ENCODE measurements at regions not wholly inside any gene's neighbourhood (a gene's known extent, or its start where the extent isn't known, plus 50 kb on each side); places are given as distances from the start of the nearest gene placed in this dataset.
"Not testable (repeated sequence)": the region's sequence is repeated elsewhere in the genome, so short reads cannot be mapped to it uniquely, and the experiment has no call there.

GRCh38 chr5:117425163-117425562, 850.5 kb upstream of the SEMA6A start:
- no peak for DNase-seq (ENCODE audit: low spot score)

DNA sequence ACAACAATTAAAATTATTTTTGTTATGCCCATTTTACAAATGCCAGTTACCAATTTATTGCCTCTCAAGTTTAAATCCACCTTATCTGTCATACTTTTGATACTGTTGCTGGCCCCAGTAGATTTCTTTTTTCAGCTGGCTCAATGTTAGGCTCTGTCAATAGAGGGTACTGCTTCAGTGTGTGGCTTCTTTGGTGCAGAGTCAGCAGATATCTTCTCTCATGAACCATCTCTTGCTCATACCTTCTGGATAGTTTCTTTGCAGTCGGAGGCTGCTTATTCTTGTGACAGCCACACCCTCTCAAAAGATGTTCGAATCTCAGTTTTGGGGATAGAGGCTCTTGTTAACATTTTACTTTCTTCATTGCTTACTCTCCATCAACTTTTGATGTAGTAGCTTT, 849.9 kb upstream of the SEMA6A start:
- no peak for DNase-seq (ENCODE audit: low spot score)

DNA sequence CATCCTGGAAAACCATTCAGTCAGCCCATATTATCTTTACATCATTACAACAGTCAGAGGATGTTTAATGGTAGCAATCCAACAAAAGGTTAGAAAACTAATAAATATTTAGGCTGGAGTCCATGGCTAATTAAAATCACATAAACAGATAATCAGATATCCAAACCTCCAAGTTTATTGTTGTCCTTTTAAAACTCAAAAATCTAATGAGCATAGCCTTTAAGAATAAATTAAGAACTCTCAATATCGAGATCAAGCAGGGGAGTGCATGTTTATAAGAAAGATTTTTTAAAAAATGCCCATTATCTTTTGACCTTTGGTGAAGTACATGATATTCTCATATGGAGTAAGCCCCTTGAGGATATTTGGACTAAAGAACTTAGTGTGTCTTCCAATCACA, 842.9 kb upstream of the SEMA6A start:
- DNase-seq (ENCODE audit: low spot score): no peak

DNA sequence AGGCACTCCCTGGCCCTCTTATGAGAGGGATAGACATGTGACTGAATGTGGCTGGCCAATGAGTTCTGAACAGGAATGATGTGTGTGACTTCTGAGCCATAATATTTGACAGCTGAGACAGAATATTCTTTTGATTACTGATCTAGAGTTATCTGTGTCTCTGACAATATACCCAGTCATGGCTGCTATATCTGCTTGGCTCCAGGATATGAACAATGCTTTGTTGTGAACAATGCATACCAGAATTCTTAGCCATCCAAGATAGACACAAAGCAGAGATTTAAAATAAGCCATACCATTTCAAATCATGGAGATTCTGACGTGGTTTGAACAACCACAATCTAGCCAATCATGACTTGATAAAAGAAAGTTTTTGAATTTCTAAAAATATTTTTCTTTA, 840.3 kb upstream of the SEMA6A start:
- DNase-seq (ENCODE audit: low spot score): no peak

- no peak for DNase-seq (ENCODE audit: low spot score)
Observed at GRCh38 chr5:117411701-117412100, 837.1 kb upstream of the SEMA6A start.

DNA sequence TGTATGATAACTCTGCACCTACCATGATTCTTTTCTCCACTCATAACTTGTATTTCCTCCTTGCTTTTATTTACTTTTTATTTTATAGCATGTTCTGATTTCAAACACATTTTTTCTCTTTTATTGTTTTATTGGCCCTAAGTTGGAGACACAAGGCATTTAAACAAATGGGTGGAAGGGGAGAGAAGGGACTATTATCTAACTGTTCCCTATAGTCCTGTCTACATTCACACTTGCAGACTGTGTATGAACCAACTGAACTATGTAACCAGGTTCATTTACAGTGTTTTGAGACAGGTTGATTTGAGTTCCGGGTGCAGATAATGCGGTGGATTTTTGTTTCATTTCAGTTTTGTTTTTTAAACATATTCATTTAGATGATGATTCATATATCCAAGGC, 830.6 kb upstream of the SEMA6A start:
- no peak for DNase-seq (ENCODE audit: low spot score)

- DNase-seq (ENCODE audit: low spot score): no peak
Observed at GRCh38 chr5:117394506-117395157, 820.0 kb upstream of the SEMA6A start.

DNA sequence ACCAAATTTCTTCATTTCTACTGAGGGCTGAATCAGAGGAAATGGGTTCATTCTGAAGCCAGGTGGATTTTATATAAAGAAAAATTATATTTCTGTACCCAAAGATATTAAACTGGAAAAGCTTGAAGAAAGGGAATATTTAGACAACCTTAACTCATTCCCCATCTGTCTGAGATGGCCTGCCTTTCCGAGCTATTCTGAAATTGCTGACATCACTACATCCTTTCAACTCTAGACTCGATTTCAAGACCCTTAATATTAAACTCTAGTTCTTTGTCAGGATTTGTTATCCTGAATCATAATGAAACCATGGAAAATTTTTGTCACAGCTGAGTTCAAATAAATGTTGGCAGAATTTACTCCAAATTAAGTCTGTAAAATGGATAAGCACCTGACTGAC, 818.5 kb upstream of the SEMA6A start:
- no peak for DNase-seq (ENCODE audit: low spot score)

DNA sequence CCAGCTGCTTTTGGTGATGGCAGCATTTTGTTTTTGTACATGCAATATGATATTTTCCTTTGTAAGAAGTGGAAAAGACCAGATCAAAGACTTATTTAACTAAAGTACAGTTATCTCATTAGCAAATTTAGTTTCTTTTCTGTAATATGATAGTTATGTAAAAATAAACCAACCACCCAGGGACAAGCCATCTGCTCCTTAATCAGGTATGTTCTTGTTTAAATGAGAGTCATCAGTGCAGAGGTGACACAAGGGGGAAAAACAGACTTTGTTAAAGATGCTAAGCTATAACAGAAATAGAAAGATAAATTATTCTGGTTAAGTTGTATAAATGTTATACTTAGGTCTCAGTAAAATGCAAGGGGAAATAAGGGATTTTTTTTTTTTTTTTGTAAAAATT, 805.7 kb upstream of the SEMA6A start:
- DNase-seq (ENCODE audit: low spot score): no peak

GRCh38 chr5:117379521-117379920, 804.9 kb upstream of the SEMA6A start:
- DNase-seq (ENCODE audit: low spot score): no peak

GRCh38 chr5:117376748-117377147, 802.1 kb upstream of the SEMA6A start:
- no peak for DNase-seq (ENCODE audit: low spot score)

DNA sequence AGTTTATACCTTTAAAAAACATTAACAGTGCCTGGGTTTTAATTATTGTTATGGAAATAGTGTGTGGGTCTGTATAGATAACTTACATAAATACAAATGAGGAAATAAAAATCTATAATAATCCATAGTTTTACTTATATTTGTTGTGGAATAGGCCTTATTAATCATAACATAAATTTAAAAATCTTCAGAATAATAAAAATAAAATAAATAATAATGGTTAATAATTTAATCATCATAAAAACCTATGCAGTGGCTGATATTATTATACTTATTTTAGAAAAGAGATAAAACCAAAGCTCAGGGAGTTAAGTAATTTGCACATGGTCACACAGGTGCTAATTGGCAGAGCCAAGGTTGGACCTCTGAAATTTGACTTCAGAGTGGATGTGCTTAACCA, 785.3 kb upstream of the SEMA6A start:
- no peak for DNase-seq (ENCODE audit: low spot score)

DNA sequence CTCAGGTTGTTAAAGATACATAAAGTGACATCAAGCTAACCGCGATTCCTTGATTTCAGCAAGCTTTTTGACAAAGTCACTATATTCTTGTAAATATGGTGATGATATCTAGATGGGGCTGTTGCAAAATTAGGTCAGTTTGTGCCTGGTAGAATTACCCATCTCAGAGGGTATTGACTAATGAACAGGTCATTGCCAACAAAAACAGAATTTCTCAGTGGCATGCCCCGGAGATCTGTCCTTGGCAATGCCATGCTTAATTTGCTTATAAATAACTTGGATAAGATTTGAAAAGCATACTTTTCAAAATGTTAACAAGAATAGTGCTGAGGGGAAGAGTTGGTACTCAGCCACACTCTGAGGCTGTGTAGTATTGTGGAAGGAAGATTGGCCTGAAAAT, 783.3 kb upstream of the SEMA6A start:
- DNase-seq (ENCODE audit: low spot score): no peak

GRCh38 chr5:117347280-117347679, 772.7 kb upstream of the SEMA6A start:
- no peak for DNase-seq (ENCODE audit: low spot score)

- DNase-seq (ENCODE audit: low spot score): not testable (repeated sequence)
Observed at GRCh38 chr5:117343726-117344125, 769.1 kb upstream of the SEMA6A start.

- no peak for DNase-seq (ENCODE audit: low spot score)
Observed at GRCh38 chr5:117337064-117337749, 762.6 kb upstream of the SEMA6A start.

DNA sequence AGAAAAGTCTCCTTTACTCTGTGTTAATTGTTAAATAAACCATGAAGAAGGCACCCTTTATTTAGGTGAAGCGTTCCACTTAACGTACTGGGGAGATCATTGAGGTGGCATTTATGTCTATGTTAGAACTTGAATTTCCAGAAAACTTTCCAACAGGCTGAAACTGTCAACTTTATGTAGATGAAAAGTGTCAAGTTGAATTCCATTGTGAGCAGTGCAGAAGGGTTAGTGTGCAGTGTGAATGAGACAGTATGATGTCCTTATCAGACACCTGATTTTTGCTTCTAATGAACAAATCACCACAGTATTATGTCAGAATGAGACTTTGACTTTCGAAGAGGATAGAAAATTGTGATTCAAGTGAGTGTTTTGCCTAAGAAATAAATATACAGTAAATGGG, 761.6 kb upstream of the SEMA6A start:
- no peak for DNase-seq (ENCODE audit: low spot score)

- DNase-seq (ENCODE audit: low spot score): no peak
Observed at GRCh38 chr5:117333011-117333410, 758.4 kb upstream of the SEMA6A start.

DNA sequence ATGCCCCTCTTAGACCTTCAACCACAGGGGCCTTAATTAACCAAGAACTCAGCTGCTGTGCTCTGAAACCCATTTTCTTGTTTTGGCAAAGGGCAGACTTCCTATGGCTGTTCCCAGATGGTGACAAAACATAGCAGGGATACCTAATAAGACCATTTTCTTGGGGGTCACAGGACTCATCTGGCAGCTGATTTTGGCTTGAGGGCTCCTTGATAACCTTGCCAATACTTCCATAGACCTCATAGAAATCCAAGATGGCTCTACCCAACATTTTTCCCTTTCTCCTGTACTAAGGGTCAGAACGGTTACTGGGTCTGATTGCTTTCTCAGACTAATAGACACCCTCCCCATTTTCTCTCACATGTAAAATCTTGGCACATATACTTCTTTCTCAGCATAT, 757.7 kb upstream of the SEMA6A start:
- DNase-seq (ENCODE audit: low spot score): no peak

- no peak for DNase-seq (ENCODE audit: low spot score)
Observed at GRCh38 chr5:117327511-117327910, 752.9 kb upstream of the SEMA6A start.

DNA sequence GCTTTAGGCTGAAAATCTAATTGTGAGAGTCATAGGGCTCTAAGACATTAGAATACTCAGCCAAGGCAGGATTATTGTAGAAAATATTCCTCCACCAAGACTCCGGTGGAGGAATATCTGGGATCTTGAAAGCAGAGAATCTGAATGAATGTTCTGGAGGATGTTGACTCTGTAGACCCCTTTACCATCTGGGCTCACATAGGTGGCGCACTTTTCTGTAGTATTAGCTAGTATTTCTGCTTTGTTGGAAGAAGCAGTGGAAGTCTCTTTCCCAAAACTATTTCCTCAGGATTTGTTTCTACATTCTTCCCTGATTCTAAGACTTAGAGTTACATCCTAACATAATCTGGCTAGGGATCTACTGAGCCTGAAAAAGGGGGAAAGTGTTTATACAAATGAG, 752.4 kb upstream of the SEMA6A start:
- DNase-seq (ENCODE audit: low spot score): no peak

DNA sequence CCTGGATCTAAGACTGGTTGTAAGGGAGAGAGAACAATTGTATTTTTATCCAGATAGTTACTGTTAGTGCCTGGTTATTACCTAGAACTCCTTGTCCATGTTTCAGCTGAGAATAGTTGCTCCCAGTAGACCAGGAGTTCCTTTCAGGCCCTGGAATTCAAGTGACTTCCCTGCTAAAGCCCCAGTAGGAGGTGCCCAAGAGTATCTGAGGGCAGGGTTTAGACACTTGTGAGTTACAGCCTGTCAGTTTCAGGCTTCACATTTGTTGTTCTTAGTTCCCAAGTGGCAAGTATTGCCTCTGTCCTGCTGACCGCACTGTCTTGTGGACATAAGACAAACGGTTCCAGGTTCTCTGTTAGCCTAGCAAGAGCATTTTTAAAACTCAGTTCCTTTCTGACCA, 743.9 kb upstream of the SEMA6A start:
- no peak for DNase-seq (ENCODE audit: low spot score)

GRCh38 chr5:117315170-117315569, 740.5 kb upstream of the SEMA6A start:
- no peak for DNase-seq (ENCODE audit: low spot score)

DNA sequence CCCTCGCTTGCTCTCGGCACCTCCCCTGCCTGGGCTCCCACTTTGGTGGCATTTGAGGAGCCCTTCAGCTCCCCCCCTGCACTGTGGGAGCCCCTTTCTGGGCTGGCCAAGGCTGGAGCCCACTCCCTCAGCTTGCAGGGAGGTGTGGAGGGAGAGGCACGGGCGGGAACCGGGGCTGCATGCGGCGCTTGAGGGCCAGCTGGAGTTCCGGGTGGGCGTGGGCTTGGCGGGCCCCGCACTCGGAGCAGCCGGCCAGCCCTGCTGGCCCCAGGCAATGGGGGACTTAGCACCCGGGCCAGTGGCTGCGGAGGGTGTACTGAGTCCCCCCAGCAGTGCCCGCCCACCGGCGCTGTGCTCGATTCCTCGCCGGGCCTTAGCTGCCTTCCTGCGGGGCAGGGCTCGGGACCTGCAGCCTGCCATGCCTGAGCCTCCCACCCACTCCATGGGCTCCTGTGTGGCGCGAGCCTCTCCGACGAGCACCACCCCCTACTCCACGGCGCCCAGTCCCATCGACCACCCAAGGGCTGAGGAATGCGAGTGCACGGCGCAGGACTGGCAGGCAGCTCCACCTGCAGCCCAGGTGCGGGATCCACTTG, 730.0 kb upstream of the SEMA6A start:
- not testable (repeated sequence) for DNase-seq (ENCODE audit: low spot score)
